ENCODE measurements at regions not wholly inside any gene's neighbourhood (a gene's known extent, or its start where the extent isn't known, plus 50 kb on each side); places are given as distances from the start of the nearest gene placed in this dataset.

DNA sequence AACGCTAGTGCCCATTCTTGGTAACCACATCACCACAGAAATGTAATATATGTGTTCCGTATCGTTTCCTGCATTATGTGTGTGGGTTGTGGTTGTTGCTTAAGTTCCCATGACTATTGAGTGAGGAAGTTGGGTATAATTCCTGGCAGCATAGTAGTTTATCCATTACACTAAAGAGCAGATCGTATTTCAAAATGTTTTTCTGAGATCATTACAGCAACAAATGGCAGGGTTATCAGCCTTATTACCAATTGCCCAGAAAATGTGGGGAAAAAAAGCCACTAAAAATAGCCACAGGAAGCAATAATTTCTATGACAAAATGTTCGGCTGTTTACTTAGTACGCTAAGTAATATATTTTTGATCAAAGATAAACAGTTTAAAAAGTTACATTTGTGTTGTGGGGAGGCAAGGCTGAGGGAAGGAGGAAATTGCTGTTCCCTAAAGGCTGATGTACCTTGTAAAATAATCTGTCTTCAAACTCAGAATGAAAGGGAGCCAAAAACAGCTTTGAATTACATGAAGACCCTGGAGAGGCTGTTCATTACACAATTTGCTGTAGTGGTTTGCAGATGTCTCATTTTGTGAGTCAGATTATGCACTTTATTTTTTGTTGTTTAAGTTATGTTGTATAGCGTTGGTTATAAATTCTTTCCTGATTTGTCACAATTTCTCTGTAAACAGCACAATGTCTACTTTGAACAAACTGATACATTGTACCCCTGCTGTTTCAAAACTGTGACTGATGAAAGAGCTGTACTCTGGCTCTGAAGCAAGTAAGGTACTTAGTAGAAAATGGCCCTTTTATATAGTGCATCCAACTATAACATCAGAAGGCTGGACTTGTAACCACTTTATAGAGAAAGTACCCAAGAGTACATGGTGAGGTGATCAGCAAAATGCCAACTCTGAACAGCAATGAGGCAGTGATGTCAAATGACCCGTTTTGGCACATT is 1028.5 kb downstream of the NR2F1-AS1 start:
- BruUV-seq (replicated peaks), result no TSS peak
- CTCF ChIA-PET, result no interaction called here
- in situ Hi-C loops (cut with HindIII; ENCODE audit: low pct_unique_long_range_greater_than_20kb, low sequenced_read_pairs) (no loop called here), intact Hi-C loops (cut with micrococcal nuclease; ENCODE audit: unreplicated experiment) (loop anchor here (5.0 to 10.0 kb wide), 2 partner anchors 240 to 522 kb away; no protein-coding TSS in a partner anchor)
- Histone ChIP-seq H3K9me3 (ENCODE audit: control insufficient read depth, insufficient read depth, low read depth, low read length) (peaks cover 51% of the 10 kb centered on the region), H3K4me1 (ENCODE audit: control insufficient read depth, insufficient read depth, low read length) (peaks cover 15% of the 10 kb centered on the region; the same call in 1 of the 2 replicates), H3K27me3 (ENCODE audit: control insufficient read depth, insufficient read depth, low read length) (no peaks in the 10 kb centered on the region), H3K36me3 (ENCODE audit: control insufficient read depth, insufficient read depth, low read length) (no peaks in the 10 kb centered on the region; the same call in 1 of the 2 replicates), H3K27ac (ENCODE audit: low read length) (peak overlapping the region; percentile 100), H3K4me3 (ENCODE audit: low read depth in 2 of 2, low read length in 2 of 2) (no peak overlapping the region)
- POLR2A ChIA-PET, result no interaction called here
- DNase-seq (ENCODE audit: low read depth, low spot score) (peak; percentile 94), ATAC-seq (peak; percentile 95)
- TF ChIP-seq POLR2AphosphoS5 (IDR thresholded peaks at IDR 0.05; ENCODE audit: low read depth, low read length) (peak; percentile 82), TCF7L2 (IDR thresholded peaks at IDR 0.05; ENCODE audit: low read depth, low read length) (peak; percentile 97), SIN3A (IDR thresholded peaks at IDR 0.05; ENCODE audit: borderline replicate concordance, insufficient read depth, low read depth, low read length) (no peak)
- TF ChIP-seq, protein P1, sequence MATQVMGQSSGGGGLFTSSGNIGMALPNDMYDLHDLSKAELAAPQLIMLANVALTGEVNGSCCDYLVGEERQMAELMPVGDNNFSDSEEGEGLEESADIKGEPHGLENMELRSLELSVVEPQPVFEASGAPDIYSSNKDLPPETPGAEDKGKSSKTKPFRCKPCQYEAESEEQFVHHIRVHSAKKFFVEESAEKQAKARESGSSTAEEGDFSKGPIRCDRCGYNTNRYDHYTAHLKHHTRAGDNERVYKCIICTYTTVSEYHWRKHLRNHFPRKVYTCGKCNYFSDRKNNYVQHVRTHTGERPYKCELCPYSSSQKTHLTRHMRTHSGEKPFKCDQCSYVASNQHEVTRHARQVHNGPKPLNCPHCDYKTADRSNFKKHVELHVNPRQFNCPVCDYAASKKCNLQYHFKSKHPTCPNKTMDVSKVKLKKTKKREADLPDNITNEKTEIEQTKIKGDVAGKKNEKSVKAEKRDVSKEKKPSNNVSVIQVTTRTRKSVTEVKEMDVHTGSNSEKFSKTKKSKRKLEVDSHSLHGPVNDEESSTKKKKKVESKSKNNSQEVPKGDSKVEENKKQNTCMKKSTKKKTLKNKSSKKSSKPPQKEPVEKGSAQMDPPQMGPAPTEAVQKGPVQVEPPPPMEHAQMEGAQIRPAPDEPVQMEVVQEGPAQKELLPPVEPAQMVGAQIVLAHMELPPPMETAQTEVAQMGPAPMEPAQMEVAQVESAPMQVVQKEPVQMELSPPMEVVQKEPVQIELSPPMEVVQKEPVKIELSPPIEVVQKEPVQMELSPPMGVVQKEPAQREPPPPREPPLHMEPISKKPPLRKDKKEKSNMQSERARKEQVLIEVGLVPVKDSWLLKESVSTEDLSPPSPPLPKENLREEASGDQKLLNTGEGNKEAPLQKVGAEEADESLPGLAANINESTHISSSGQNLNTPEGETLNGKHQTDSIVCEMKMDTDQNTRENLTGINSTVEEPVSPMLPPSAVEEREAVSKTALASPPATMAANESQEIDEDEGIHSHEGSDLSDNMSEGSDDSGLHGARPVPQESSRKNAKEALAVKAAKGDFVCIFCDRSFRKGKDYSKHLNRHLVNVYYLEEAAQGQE (IDR thresholded peaks at IDR 0.05; ENCODE audit: insufficient read depth in 1 of 2, low read depth in 2 of 2, low read length in 1 of 2), result peak in 1 of 2 experiments; percentile 37; a peak in 1 of 4 replicates
- TF ChIP-seq, protein P2, sequence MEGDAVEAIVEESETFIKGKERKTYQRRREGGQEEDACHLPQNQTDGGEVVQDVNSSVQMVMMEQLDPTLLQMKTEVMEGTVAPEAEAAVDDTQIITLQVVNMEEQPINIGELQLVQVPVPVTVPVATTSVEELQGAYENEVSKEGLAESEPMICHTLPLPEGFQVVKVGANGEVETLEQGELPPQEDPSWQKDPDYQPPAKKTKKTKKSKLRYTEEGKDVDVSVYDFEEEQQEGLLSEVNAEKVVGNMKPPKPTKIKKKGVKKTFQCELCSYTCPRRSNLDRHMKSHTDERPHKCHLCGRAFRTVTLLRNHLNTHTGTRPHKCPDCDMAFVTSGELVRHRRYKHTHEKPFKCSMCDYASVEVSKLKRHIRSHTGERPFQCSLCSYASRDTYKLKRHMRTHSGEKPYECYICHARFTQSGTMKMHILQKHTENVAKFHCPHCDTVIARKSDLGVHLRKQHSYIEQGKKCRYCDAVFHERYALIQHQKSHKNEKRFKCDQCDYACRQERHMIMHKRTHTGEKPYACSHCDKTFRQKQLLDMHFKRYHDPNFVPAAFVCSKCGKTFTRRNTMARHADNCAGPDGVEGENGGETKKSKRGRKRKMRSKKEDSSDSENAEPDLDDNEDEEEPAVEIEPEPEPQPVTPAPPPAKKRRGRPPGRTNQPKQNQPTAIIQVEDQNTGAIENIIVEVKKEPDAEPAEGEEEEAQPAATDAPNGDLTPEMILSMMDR (IDR thresholded peaks at IDR 0.05), result no peak

DNA sequence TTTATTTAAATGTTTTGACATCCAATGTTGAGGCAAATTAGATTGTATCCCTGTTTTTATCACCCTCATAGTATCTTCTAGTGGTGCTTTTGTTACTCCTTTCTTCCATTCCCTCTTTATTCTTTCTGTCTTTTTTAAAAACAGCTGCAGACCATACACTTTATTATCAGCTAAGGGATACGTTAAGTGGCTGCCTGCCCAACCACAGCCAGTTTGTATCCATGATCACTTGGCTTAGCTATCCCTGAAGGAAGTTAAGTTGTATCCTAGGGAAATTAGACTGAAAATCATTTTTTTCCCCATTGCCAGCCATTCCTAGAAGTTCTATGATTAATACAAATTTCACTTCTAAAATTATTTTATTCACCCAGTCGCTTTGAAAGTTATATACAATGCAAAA is 1032.7 kb downstream of the NR2F1-AS1 start:
- POLR2A ChIA-PET, result no interaction called here
- no peaks in the 10 kb centered on the region for H3K36me3 ChIP-seq (ENCODE audit: control insufficient read depth, insufficient read depth, low read length)
- peak overlapping the region; percentile 71; the same call in 1 of the 2 replicates for H3K27ac ChIP-seq (ENCODE audit: low read length)
- H3K9me3 ChIP-seq (ENCODE audit: control insufficient read depth, insufficient read depth, low read depth, low read length), result peaks cover 26% of the 10 kb centered on the region
- no peak overlapping the region for H3K4me3 ChIP-seq (ENCODE audit: low read depth in 2 of 2, low read length in 2 of 2)
- no TSS peak for BruUV-seq (replicated peaks)
- TF ChIP-seq TCF7L2 (IDR thresholded peaks at IDR 0.05; ENCODE audit: low read depth, low read length), result no peak
- TF ChIP-seq, protein P2 (IDR thresholded peaks at IDR 0.05), result no peak
- TF ChIP-seq, protein P1 (IDR thresholded peaks at IDR 0.05; ENCODE audit: insufficient read depth in 1 of 2, low read depth in 2 of 2, low read length in 1 of 2), result no peak
- no peak for TF ChIP-seq SIN3A (IDR thresholded peaks at IDR 0.05; ENCODE audit: borderline replicate concordance, insufficient read depth, low read depth, low read length)
- no peak for TF ChIP-seq POLR2AphosphoS5 (IDR thresholded peaks at IDR 0.05; ENCODE audit: low read depth, low read length)
- CTCF ChIA-PET, result no interaction called here
- DNase-seq (ENCODE audit: low read depth, low spot score) (no peak), ATAC-seq (no peak)
- in situ Hi-C loops (cut with HindIII; ENCODE audit: low pct_unique_long_range_greater_than_20kb, low sequenced_read_pairs), result no loop called here
- no peaks in the 10 kb centered on the region for H3K27me3 ChIP-seq (ENCODE audit: control insufficient read depth, insufficient read depth, low read length)
- H3K4me1 ChIP-seq (ENCODE audit: control insufficient read depth, insufficient read depth, low read length), result peaks cover 9% of the 10 kb centered on the region; the same call in 1 of the 2 replicates
- intact Hi-C loops (cut with micrococcal nuclease; ENCODE audit: unreplicated experiment), result no loop called here
